Endothelial cell of umbilical vein (primary cell): ENCODE measurements at regions not wholly inside any gene's neighbourhood (a gene's known extent, or its start where the extent isn't known, plus 50 kb on each side); places are given as distances from the start of the nearest gene placed in this dataset.

ENCODE experiments used
- BruUV-seq: library from RNA; stranded (reverse); fragments of 400-500 nt; replicated peaks from 2 replicates; lab custom pipeline; 2021; lab: Mats Ljungman, UMichigan
- CTCF ChIA-PET: fragments of 300-600, 350-600 bp; sonication (Branson Sonifier 250); formaldehyde crosslinking; loops from one replicate; lab custom pipeline; 2021; ENCODE audit warnings: antibody characterized with exemption, inconsistent platforms; lab: Charles Lee
- POLR2A ChIA-PET: fragments of 300-600, 350-600 bp; sonication (Branson Sonifier 250); formaldehyde crosslinking; loops from one replicate; lab custom pipeline; 2021; ENCODE audit warnings: antibody characterized with exemption, inconsistent platforms; lab: Charles Lee
- DNase-seq: peaks from one replicate; pipeline ENCODE4 v3.0.0-alpha.2; 2011; ENCODE audit warnings: low read depth, low spot score
- FAIRE-seq: peaks from 2 replicates; lab custom pipeline; 2011; peaks lifted over from hg19 to GRCh38; lab: Jason Lieb, UNC
- H2AFZ ChIP-seq: 2 replicates; pipeline ENCODE4 v1.6.0; 2012; ENCODE audit warnings: low read depth, low read length, control low read depth, inconsistent platforms
- H3K27ac ChIP-seq: 2 replicates; pipeline ENCODE4 v1.5.1; 2011; ENCODE audit warnings: low read depth, mild to moderate bottlenecking, control low read depth, low read length, moderate library complexity; ENCODE audit not compliant: insufficient read depth
- H3K27me3 ChIP-seq, 2 experiments: 2 replicates each; pipeline versions ENCODE4 v1.6.0 to v1.6.1; 2011; ENCODE audit warnings: low read length in 2 of 2, mixed read lengths in 1 of 2; ENCODE audit not compliant: control insufficient read depth in 2 of 2, insufficient read depth in 2 of 2
- H3K36me3 ChIP-seq, 2 experiments: 2 replicates in 1 of 2; 3 replicates in 1 of 2; pipeline ENCODE4 v1.5.1; 2011; ENCODE audit warnings: low read length in 2 of 2, mild to moderate bottlenecking in 1 of 2, moderate library complexity in 1 of 2; ENCODE audit not compliant: control insufficient read depth in 2 of 2, insufficient read depth in 2 of 2; ENCODE audit errors: extremely low read depth in 1 of 2
- H3K4me1 ChIP-seq: 3 replicates; pipeline ENCODE4 v1.5.1; 2011; ENCODE audit warnings: mild to moderate bottlenecking, low read length; ENCODE audit not compliant: control insufficient read depth, insufficient read depth; ENCODE audit errors: extremely low read depth
- H3K4me2 ChIP-seq: 2 replicates; pipeline ENCODE4 v1.6.1; 2011; ENCODE audit warnings: low read length, control low read depth, mixed read lengths; ENCODE audit not compliant: insufficient read depth
- H3K4me3 ChIP-seq, 3 experiments: fragments of 200-600 bp in 1 of 3; sonication (generic), shearing (Covaris generic) in 1 of 3; replicated peaks in 1 of 3; 2 replicates each; pipeline ENCODE4 v1.5.1; 2011 to 2016; ENCODE audit warnings: control low read depth in 3 of 3, low read length in 3 of 3, mild to moderate bottlenecking in 2 of 3, inconsistent platforms in 1 of 3, low read depth in 1 of 3, moderate library complexity in 1 of 3; ENCODE audit not compliant: insufficient read depth in 1 of 3
- H3K79me2 ChIP-seq: 2 replicates; pipeline ENCODE4 v1.6.0; 2012; ENCODE audit warnings: low read length, inconsistent platforms; ENCODE audit not compliant: control insufficient read depth, insufficient read depth
- H3K9ac ChIP-seq: replicated peaks from 2 replicates; pipeline ENCODE3; 2011; ENCODE audit warnings: low read length, control low read depth; ENCODE audit not compliant: insufficient read depth; ENCODE audit errors: extremely low read depth
- H3K9me1 ChIP-seq: replicated peaks from 3 replicates; pipeline ENCODE4 v1.6.0; 2011; ENCODE audit warnings: mild to moderate bottlenecking, low read length; ENCODE audit not compliant: control insufficient read depth, insufficient read depth; ENCODE audit errors: extremely low read depth
- H3K9me3 ChIP-seq: replicated peaks from 2 replicates; pipeline ENCODE4 v1.5.1; 2012; ENCODE audit warnings: low read length, inconsistent platforms; ENCODE audit not compliant: control insufficient read depth, insufficient read depth
- H4K20me1 ChIP-seq: replicated peaks from 2 replicates; pipeline ENCODE3; 2011; ENCODE audit warnings: mild to moderate bottlenecking, low read length; ENCODE audit not compliant: control insufficient read depth, insufficient read depth; ENCODE audit errors: extremely low read depth
- EZH2 ChIP-seq: IDR thresholded peaks from 2 replicates; pipeline ENCODE4 v1.6.1; 2012; ENCODE audit warnings: borderline replicate concordance, low read depth, mild to moderate bottlenecking, moderate library complexity, low read length, inconsistent platforms; ENCODE audit not compliant: severe bottlenecking
- FOS ChIP-seq: IDR thresholded peaks from 2 replicates; pipeline ENCODE4 v1.6.1; 2011; ENCODE audit warnings: mild to moderate bottlenecking, low read length, moderate library complexity, borderline replicate concordance; ENCODE audit not compliant: insufficient read depth
- GATA2 ChIP-seq: IDR thresholded peaks from 2 replicates; pipeline ENCODE4 v1.7.0; 2011; ENCODE audit warnings: low read depth, mild to moderate bottlenecking, moderate library complexity, mixed read lengths, low read length; ENCODE audit not compliant: insufficient read length, insufficient read depth
- JUN ChIP-seq: IDR thresholded peaks from 2 replicates; pipeline ENCODE4 v1.6.1; 2011; ENCODE audit warnings: borderline replicate concordance, low read depth; ENCODE audit not compliant: insufficient read length, insufficient read depth
- MYC ChIP-seq: IDR thresholded peaks from one replicate; pipeline ENCODE4 v1.6.1; 2011; ENCODE audit warnings: mild to moderate bottlenecking, low read depth, low read length
- POLR2A ChIP-seq: IDR thresholded peaks from 2 replicates; pipeline ENCODE4 v1.6.1; 2012; ENCODE audit warnings: low read depth, mild to moderate bottlenecking, control low read depth, low read length
- POLR2AphosphoS5 ChIP-seq: IDR thresholded peaks from 2 replicates; pipeline ENCODE4 v1.6.1; 2012; ENCODE audit warnings: low read depth, mild to moderate bottlenecking, control low read depth, low read length, moderate library complexity; ENCODE audit not compliant: insufficient read depth
- dilution Hi-C: fragments of 300-500 bp; cut with MboI; formaldehyde crosslinking; loops from one replicate; pipeline ENCODE4 v1.15.0; 2019; ENCODE audit warnings: low sequenced_read_pairs; ENCODE audit not compliant: extremely low pct_ligation_motif_present
- intact Hi-C: fragments of 100-400 bp; cut with micrococcal nuclease; formaldehyde crosslinking; loops from one replicate; pipeline ENCODE4 v1.10.0; 2022
- TF ChIP-seq, protein P1 (sequence below): IDR thresholded peaks from 2 replicates; pipeline ENCODE4 v1.6.1; 2011; ENCODE audit not compliant: insufficient read depth, insufficient read length
- TF ChIP-seq, protein P2 (sequence below), 2 donors: IDR thresholded peaks; 1 replicate in 1 of 2; 2 replicates in 1 of 2; pipeline ENCODE4 v1.5.1; 2011; ENCODE audit warnings: low read length in 2 of 2, mild to moderate bottlenecking in 2 of 2, moderate library complexity in 2 of 2, control low read depth in 1 of 2, inconsistent platforms in 1 of 2, low read depth in 1 of 2; ENCODE audit not compliant: insufficient read depth in 1 of 2; ENCODE audit errors: extremely low read depth in 1 of 2

DNA sequence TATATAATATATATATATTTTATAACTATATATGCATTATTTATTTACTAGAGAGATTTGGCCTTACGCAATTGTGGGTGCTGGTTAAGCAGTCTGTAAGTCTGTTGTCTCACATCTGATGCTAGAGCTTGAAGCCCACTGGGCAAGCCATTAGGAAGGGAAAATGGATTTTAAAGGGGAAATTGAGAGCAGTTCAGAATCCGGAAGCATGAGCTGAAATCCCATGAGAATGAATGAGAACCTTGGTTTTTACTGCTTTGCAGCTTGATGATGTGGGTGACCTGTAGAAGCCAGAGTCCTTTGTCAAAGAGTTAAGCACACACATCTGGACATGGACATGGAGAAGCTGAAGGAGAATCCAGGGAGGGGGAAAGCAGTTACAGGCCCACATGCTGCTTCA, 220.8 kb upstream of the DAB1 start:
- Histone ChIP-seq H4K20me1 (no peaks in the 10 kb centered on the region), H2AFZ (no peak overlapping the region), H3K9me1 (no peaks in the 10 kb centered on the region), H3K9me3 (no peaks in the 10 kb centered on the region), H3K4me1 (no peaks in the 10 kb centered on the region), H3K79me2 (no peaks in the 10 kb centered on the region), H3K27ac (no peak overlapping the region), H3K36me3 (no peaks in the 10 kb centered on the region), H3K9ac (no peak overlapping the region), H3K27me3 (no peaks in the 10 kb centered on the region), H3K4me2 (no peak overlapping the region), H3K4me3 (no peak overlapping the region)
- ChIA-PET POLR2A (no interaction called here), CTCF (interaction anchor here (1.5 kb wide), 1 partner anchor 11 kb away, joined by 3 read pairs; no protein-coding TSS in a partner anchor)
- intact Hi-C loops: no loop called here
- DNase-seq: no peak
- FAIRE-seq: no peak
- TF ChIP-seq EZH2 (no peak), FOS (no peak), POLR2AphosphoS5 (no peak), POLR2A (no peak), MYC (no peak), JUN (no peak)
- dilution Hi-C loops: no loop called here
- BruUV-seq: no TSS peak

DNA sequence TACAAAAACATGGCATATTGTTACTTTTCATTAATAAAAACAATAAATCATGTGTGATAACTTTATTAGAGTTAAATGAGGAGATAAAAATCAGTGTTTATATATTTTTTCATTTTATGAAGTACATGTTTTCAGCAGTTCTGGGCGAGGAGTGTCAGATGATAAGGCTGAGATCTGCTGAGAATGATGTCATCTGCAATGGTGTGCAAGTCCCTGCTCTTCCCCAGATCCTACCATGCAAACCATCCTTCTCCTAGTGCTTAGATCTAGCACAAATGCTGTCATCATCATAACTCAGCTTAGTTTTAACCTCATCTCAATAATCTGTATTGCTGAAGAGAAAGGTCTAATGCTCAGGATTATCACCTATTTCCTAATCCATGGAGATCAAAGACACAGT, 214.4 kb upstream of the DAB1 start:
- no peak for FAIRE-seq

More for the DNA sequence above, 214.4 kb upstream of the DAB1 start:
- TF ChIP-seq, protein P1, sequence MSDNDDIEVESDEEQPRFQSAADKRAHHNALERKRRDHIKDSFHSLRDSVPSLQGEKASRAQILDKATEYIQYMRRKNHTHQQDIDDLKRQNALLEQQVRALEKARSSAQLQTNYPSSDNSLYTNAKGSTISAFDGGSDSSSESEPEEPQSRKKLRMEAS: no peak
- TF ChIP-seq FOS (no peak), POLR2A (no peak), MYC (no peak), EZH2 (no peak), POLR2AphosphoS5 (no peak), GATA2 (no peak), JUN (no peak)
- TF ChIP-seq, protein P2, sequence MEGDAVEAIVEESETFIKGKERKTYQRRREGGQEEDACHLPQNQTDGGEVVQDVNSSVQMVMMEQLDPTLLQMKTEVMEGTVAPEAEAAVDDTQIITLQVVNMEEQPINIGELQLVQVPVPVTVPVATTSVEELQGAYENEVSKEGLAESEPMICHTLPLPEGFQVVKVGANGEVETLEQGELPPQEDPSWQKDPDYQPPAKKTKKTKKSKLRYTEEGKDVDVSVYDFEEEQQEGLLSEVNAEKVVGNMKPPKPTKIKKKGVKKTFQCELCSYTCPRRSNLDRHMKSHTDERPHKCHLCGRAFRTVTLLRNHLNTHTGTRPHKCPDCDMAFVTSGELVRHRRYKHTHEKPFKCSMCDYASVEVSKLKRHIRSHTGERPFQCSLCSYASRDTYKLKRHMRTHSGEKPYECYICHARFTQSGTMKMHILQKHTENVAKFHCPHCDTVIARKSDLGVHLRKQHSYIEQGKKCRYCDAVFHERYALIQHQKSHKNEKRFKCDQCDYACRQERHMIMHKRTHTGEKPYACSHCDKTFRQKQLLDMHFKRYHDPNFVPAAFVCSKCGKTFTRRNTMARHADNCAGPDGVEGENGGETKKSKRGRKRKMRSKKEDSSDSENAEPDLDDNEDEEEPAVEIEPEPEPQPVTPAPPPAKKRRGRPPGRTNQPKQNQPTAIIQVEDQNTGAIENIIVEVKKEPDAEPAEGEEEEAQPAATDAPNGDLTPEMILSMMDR (IDR thresholded peaks at IDR 0.05; ENCODE audit: extremely low read depth in 1 of 2, insufficient read depth in 1 of 2, low read depth in 1 of 2, low read length in 2 of 2): no peak
- DNase-seq: no peak
- Histone ChIP-seq H3K4me3 (no peak overlapping the region), H3K9me1 (no peaks in the 10 kb centered on the region), H3K4me2 (no peak overlapping the region), H4K20me1 (no peaks in the 10 kb centered on the region), H3K9ac (no peak overlapping the region), H3K27me3 (peaks cover 0 to 3% of the 10 kb centered on the region in 2 experiments), H2AFZ (no peak overlapping the region), H3K79me2 (no peaks in the 10 kb centered on the region), H3K9me3 (no peaks in the 10 kb centered on the region), H3K4me1 (no peaks in the 10 kb centered on the region), H3K27ac (no peak overlapping the region), H3K36me3 (no peaks in the 10 kb centered on the region)
- intact Hi-C loops (no loop called here), dilution Hi-C loops (no loop called here)
- ChIA-PET CTCF (no interaction called here), POLR2A (no interaction called here)
- no TSS peak for BruUV-seq
